ENCODE measurements at regions not wholly inside any gene's neighbourhood (a gene's known extent, or its start where the extent isn't known, plus 50 kb on each side); places are given as distances from the start of the nearest gene placed in this dataset.

- DNase-seq (ENCODE audit: low read depth, low spot score) = no peak
- Histone ChIP-seq H3K4me3 (ENCODE audit: low read depth in 2 of 2, low read length in 2 of 2) (no peak overlapping the region), H3K9me3 (ENCODE audit: control insufficient read depth, insufficient read depth, low read depth, low read length) (no peaks in the 10 kb centered on the region), H3K27ac (ENCODE audit: low read length) (no peak overlapping the region), H3K4me1 (ENCODE audit: control insufficient read depth, insufficient read depth, low read length) (no peaks in the 10 kb centered on the region), H3K36me3 (ENCODE audit: control insufficient read depth, insufficient read depth, low read length) (no peaks in the 10 kb centered on the region), H3K27me3 (ENCODE audit: control insufficient read depth, insufficient read depth, low read length) (no peaks in the 10 kb centered on the region)
- in situ Hi-C loops (cut with HindIII; ENCODE audit: low pct_unique_long_range_greater_than_20kb, low sequenced_read_pairs) (no loop called here), intact Hi-C loops (cut with micrococcal nuclease; ENCODE audit: unreplicated experiment) (no loop called here)
- TF ChIP-seq POLR2AphosphoS5 (IDR thresholded peaks at IDR 0.05; ENCODE audit: low read depth, low read length) = no peak
- no peak for TF ChIP-seq TCF7L2 (IDR thresholded peaks at IDR 0.05; ENCODE audit: low read depth, low read length)
- no peak for TF ChIP-seq CTCF (IDR thresholded peaks at IDR 0.05)
- no peak for TF ChIP-seq REST (IDR thresholded peaks at IDR 0.05; ENCODE audit: insufficient read depth in 1 of 2, low read depth in 2 of 2, low read length in 1 of 2)
- TF ChIP-seq SIN3A (IDR thresholded peaks at IDR 0.05; ENCODE audit: borderline replicate concordance, insufficient read depth, low read depth, low read length) = no peak
- BruUV-seq (replicated peaks) = no TSS peak
- CTCF ChIA-PET = no interaction called here
- no peak for ATAC-seq
- POLR2A ChIA-PET = no interaction called here
Observed at GRCh38 chr2:67130531-67131256, 266.4 kb upstream of the ETAA1 start.

- POLR2A ChIA-PET = no interaction called here
- no peak for DNase-seq (ENCODE audit: low read depth, low spot score)
- intact Hi-C loops (cut with micrococcal nuclease; ENCODE audit: unreplicated experiment) = no loop called here
Observed at GRCh38 chr2:67131257-67131609, 265.9 kb upstream of the ETAA1 start.

More at GRCh38 chr2:67131257-67131609, 265.9 kb upstream of the ETAA1 start:
- H3K4me1 ChIP-seq (ENCODE audit: control insufficient read depth, insufficient read depth, low read length) = no peaks in the 10 kb centered on the region
- ATAC-seq = no peak
- no peak for TF ChIP-seq CTCF (IDR thresholded peaks at IDR 0.05)
- no peak for TF ChIP-seq TCF7L2 (IDR thresholded peaks at IDR 0.05; ENCODE audit: low read depth, low read length)
- no peak for TF ChIP-seq SIN3A (IDR thresholded peaks at IDR 0.05; ENCODE audit: borderline replicate concordance, insufficient read depth, low read depth, low read length)
- TF ChIP-seq POLR2AphosphoS5 (IDR thresholded peaks at IDR 0.05; ENCODE audit: low read depth, low read length) = no peak
- no peak for TF ChIP-seq REST (IDR thresholded peaks at IDR 0.05; ENCODE audit: insufficient read depth in 1 of 2, low read depth in 2 of 2, low read length in 1 of 2)
- H3K4me3 ChIP-seq (ENCODE audit: low read depth in 2 of 2, low read length in 2 of 2) = no peak overlapping the region
- CTCF ChIA-PET = no interaction called here
- no peaks in the 10 kb centered on the region for H3K36me3 ChIP-seq (ENCODE audit: control insufficient read depth, insufficient read depth, low read length)
- in situ Hi-C loops (cut with HindIII; ENCODE audit: low pct_unique_long_range_greater_than_20kb, low sequenced_read_pairs) = no loop called here
- no peak overlapping the region for H3K27ac ChIP-seq (ENCODE audit: low read length)
- no TSS peak for BruUV-seq (replicated peaks)
- no peaks in the 10 kb centered on the region for H3K27me3 ChIP-seq (ENCODE audit: control insufficient read depth, insufficient read depth, low read length)
- no peaks in the 10 kb centered on the region for H3K9me3 ChIP-seq (ENCODE audit: control insufficient read depth, insufficient read depth, low read depth, low read length)
